Endothelial cell (in vitro differentiated cells): ENCODE measurements at regions not wholly inside any gene's neighbourhood (a gene's known extent, or its start where the extent isn't known, plus 50 kb on each side); places are given as distances from the start of the nearest gene placed in this dataset.
"Not testable (repeated sequence)": the region's sequence is repeated elsewhere in the genome, so short reads cannot be mapped to it uniquely, and the experiment has no call there.

ENCODE experiments used
- DNase-seq: peaks from one replicate; pipeline ENCODE4 v3.0.0; 2021; ENCODE audit warnings: low spot score
- H3K27ac Mint-ChIP-seq: one replicate; pipeline ENCODE4 v1.8.0; 2021; ENCODE audit warnings: mixed read lengths, inconsistent platforms; ENCODE audit not compliant: unreplicated experiment
- H3K27me3 Mint-ChIP-seq: one replicate; pipeline ENCODE4 v1.8.0; 2021; ENCODE audit warnings: mild to moderate bottlenecking, moderate library complexity, mixed read lengths, inconsistent platforms; ENCODE audit not compliant: unreplicated experiment
- H3K36me3 Mint-ChIP-seq: one replicate; pipeline ENCODE4 v1.8.0; 2021; ENCODE audit warnings: mild to moderate bottlenecking, low read depth, mixed read lengths, inconsistent platforms; ENCODE audit not compliant: unreplicated experiment
- H3K4me1 Mint-ChIP-seq: one replicate; pipeline ENCODE4 v1.8.0; 2021; ENCODE audit warnings: mild to moderate bottlenecking, mixed read lengths, inconsistent platforms; ENCODE audit not compliant: unreplicated experiment
- H3K4me3 Mint-ChIP-seq: one replicate; pipeline ENCODE4 v1.8.0; 2021; ENCODE audit warnings: mild to moderate bottlenecking, mixed read lengths, inconsistent platforms; ENCODE audit not compliant: unreplicated experiment
- H3K9me3 Mint-ChIP-seq: one replicate; pipeline ENCODE4 v1.8.0; 2021; ENCODE audit warnings: mixed read lengths, inconsistent platforms; ENCODE audit not compliant: unreplicated experiment
- CTCF ChIP-seq: fragments of 200-600 bp; sonication (generic); IDR thresholded peaks from one replicate; pipeline ENCODE4 v1.5.0; 2021; ENCODE audit warnings: antibody characterized with exemption; ENCODE audit not compliant: unreplicated experiment

GRCh38 chr12:58009405-58010195 is 68.2 kb downstream of the ATP23 start:
- no peaks in the 10 kb centered on the region for H3K27me3 Mint-ChIP-seq
- no peak for TF ChIP-seq CTCF
- H3K4me1 Mint-ChIP-seq: no peaks in the 10 kb centered on the region
- no peak overlapping the region for H3K4me3 Mint-ChIP-seq
- H3K27ac Mint-ChIP-seq: no peak overlapping the region
- DNase-seq: no peak
- no peaks in the 10 kb centered on the region for H3K36me3 Mint-ChIP-seq
- no peaks in the 10 kb centered on the region for H3K9me3 Mint-ChIP-seq

GRCh38 chr12:58011676-58012075 is 70.3 kb downstream of the ATP23 start:
- no peaks in the 10 kb centered on the region for H3K9me3 Mint-ChIP-seq
- H3K4me1 Mint-ChIP-seq: no peaks in the 10 kb centered on the region

GRCh38 chr12:58022379-58023020 is 81.1 kb downstream of the ATP23 start:
- DNase-seq, H3K9me3 Mint-ChIP-seq, H3K27me3 Mint-ChIP-seq: not testable (repeated sequence)

More at GRCh38 chr12:58011676-58012075, 70.3 kb downstream of the ATP23 start:
- no peak for DNase-seq
- Mint-ChIP-seq H3K27ac (no peak overlapping the region), H3K4me3 (no peak overlapping the region), H3K36me3 (no peaks in the 10 kb centered on the region), H3K27me3 (peaks cover 2% of the 10 kb centered on the region)
- TF ChIP-seq CTCF: no peak

GRCh38 chr12:58025431-58025830 is 84.1 kb downstream of the ATP23 start:
- Mint-ChIP-seq H3K27ac (no peak overlapping the region), H3K9me3 (no peaks in the 10 kb centered on the region), H3K4me3 (no peak overlapping the region), H3K4me1 (no peaks in the 10 kb centered on the region), H3K36me3 (no peaks in the 10 kb centered on the region), H3K27me3 (no peaks in the 10 kb centered on the region)
- no peak for DNase-seq
- no peak for TF ChIP-seq CTCF

More at GRCh38 chr12:58022379-58023020, 81.1 kb downstream of the ATP23 start:
- not testable (repeated sequence) for H3K27ac Mint-ChIP-seq, H3K36me3 Mint-ChIP-seq, H3K4me1 Mint-ChIP-seq, H3K4me3 Mint-ChIP-seq

- H3K36me3 Mint-ChIP-seq: no peaks in the 10 kb centered on the region
- no peak overlapping the region for H3K27ac Mint-ChIP-seq
- H3K27me3 Mint-ChIP-seq: no peaks in the 10 kb centered on the region
- DNase-seq: no peak
- TF ChIP-seq CTCF: no peak
- no peaks in the 10 kb centered on the region for H3K9me3 Mint-ChIP-seq
- H3K4me1 Mint-ChIP-seq: no peaks in the 10 kb centered on the region
- no peak overlapping the region for H3K4me3 Mint-ChIP-seq
These were observed 85.1 kb downstream of the ATP23 start for GRCh38 chr12:58026426-58026825.
